Hepatocyte (in vitro differentiated cells): ENCODE measurements at regions not wholly inside any gene's neighbourhood (a gene's known extent, or its start where the extent isn't known, plus 50 kb on each side); places are given as distances from the start of the nearest gene placed in this dataset.

ENCODE experiments used
- EZH2 ChIP-seq: fragments of 200-600 bp; sonication (generic); IDR thresholded peaks from 2 replicates; pipeline ENCODE4 v1.6.1; 2016; ENCODE audit warnings: antibody characterized with exemption, mild to moderate bottlenecking, borderline replicate concordance
- TF ChIP-seq, protein P1 (sequence below): fragments of 200-600 bp; sonication (generic); IDR thresholded peaks from 2 replicates; pipeline ENCODE4 v1.5.1; 2016; ENCODE audit warnings: antibody characterized with exemption, mild to moderate bottlenecking; ENCODE audit not compliant: poor library complexity

DNA sequence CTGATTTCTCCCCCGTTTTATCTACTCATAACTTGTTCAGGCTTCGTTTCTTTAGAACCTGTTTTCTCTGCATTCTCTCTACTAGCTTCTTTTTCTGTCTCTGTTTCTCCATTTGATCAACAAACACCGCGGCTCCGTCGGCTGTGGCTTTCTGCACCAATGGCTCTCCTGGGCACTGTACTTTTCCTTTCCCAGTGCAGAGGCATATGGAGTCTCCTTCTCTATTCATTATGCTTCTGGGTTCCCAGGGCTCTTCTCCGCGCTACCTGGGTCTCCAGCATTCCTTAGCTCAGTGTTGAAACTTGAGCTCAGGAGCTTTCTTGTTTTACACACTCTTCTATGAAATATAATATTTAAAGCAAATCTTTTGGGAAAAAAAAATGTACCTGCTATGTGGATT, 196.6 kb upstream of the SOX11 start:
- TF ChIP-seq, protein P1, sequence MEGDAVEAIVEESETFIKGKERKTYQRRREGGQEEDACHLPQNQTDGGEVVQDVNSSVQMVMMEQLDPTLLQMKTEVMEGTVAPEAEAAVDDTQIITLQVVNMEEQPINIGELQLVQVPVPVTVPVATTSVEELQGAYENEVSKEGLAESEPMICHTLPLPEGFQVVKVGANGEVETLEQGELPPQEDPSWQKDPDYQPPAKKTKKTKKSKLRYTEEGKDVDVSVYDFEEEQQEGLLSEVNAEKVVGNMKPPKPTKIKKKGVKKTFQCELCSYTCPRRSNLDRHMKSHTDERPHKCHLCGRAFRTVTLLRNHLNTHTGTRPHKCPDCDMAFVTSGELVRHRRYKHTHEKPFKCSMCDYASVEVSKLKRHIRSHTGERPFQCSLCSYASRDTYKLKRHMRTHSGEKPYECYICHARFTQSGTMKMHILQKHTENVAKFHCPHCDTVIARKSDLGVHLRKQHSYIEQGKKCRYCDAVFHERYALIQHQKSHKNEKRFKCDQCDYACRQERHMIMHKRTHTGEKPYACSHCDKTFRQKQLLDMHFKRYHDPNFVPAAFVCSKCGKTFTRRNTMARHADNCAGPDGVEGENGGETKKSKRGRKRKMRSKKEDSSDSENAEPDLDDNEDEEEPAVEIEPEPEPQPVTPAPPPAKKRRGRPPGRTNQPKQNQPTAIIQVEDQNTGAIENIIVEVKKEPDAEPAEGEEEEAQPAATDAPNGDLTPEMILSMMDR: no peak
- no peak for TF ChIP-seq EZH2
